HL-60 (cell line): ENCODE measurements at regions not wholly inside any gene's neighbourhood (a gene's known extent, or its start where the extent isn't known, plus 50 kb on each side); places are given as distances from the start of the nearest gene placed in this dataset.

Experiments
- DNase-seq, 2 experiments: peaks; one replicate each; pipeline ENCODE4 v3.0.0-alpha.2; 2010 to 2020; ENCODE audit warnings: low read depth in 1 of 2, low spot score in 1 of 2
- H3K27ac ChIP-seq: fragments of 250-450 bp; sonication (Bioruptor Pico); replicated peaks from 2 replicates; pipeline ENCODE4 v1.5.1; 2020; ENCODE audit warnings: mild to moderate bottlenecking, moderate library complexity
- H3K27me3 ChIP-seq: fragments of 250-450 bp; sonication (Bioruptor Pico); 2 replicates; pipeline ENCODE4 v1.5.1; 2021; ENCODE audit warnings: mild to moderate bottlenecking, moderate library complexity; ENCODE audit not compliant: insufficient read depth, poor library complexity, severe bottlenecking
- H3K4me3 ChIP-seq: replicated peaks from 2 replicates; pipeline ENCODE4 v1.5.1; 2011; ENCODE audit warnings: mild to moderate bottlenecking, control low read depth, low read length; ENCODE audit not compliant: insufficient read depth
- CTCF ChIP-seq: IDR thresholded peaks from one replicate; pipeline ENCODE4 v1.5.1; 2011; ENCODE audit warnings: low read length, control low read depth, inconsistent platforms; ENCODE audit not compliant: insufficient read depth
- GABPA ChIP-seq: IDR thresholded peaks from 2 replicates; pipeline ENCODE4 v1.6.1; 2012; ENCODE audit warnings: low read depth
- POLR2AphosphoS5 ChIP-seq: IDR thresholded peaks from 2 replicates; pipeline ENCODE4 v1.6.1; 2012; ENCODE audit warnings: low read depth
- REST ChIP-seq: IDR thresholded peaks from 2 replicates; pipeline ENCODE4 v1.6.1; 2012; ENCODE audit warnings: low read depth; ENCODE audit not compliant: insufficient replicate concordance
- SPI1 ChIP-seq: IDR thresholded peaks from 2 replicates; pipeline ENCODE4 v1.6.1; 2012; ENCODE audit warnings: low read depth, mild to moderate bottlenecking, borderline replicate concordance

- TF ChIP-seq CTCF: no peak
- no peak for TF ChIP-seq GABPA
- Histone ChIP-seq H3K4me3 (no peak overlapping the region), H3K27me3 (no peaks in the 10 kb centered on the region), H3K27ac (no peak overlapping the region)
- DNase-seq: no peak
Observed at GRCh38 chr6:126152372-126152745, 166.0 kb downstream of the TRMT11 start.

- H3K4me3 ChIP-seq: no peak overlapping the region
- no peak for DNase-seq
- H3K27ac ChIP-seq: no peak overlapping the region
- no peaks in the 10 kb centered on the region for H3K27me3 ChIP-seq
- TF ChIP-seq CTCF (no peak), GABPA (no peak), SPI1 (no peak), POLR2AphosphoS5 (no peak), REST (no peak)
Observed at GRCh38 chr6:126153661-126154060, 167.3 kb downstream of the TRMT11 start.

- TF ChIP-seq POLR2AphosphoS5 (no peak), GABPA (no peak), SPI1 (peak; percentile 95)
- no peak overlapping the region for H3K4me3 ChIP-seq
- no peak overlapping the region for H3K27ac ChIP-seq
- H3K27me3 ChIP-seq: no peaks in the 10 kb centered on the region
- DNase-seq: peak in 1 of 2 experiments; percentile 32
Observed at GRCh38 chr6:126156973-126157372, 170.6 kb downstream of the TRMT11 start.

- DNase-seq: no peak
- Histone ChIP-seq H3K27ac (no peak overlapping the region), H3K27me3 (no peaks in the 10 kb centered on the region), H3K4me3 (no peak overlapping the region)
- TF ChIP-seq GABPA: no peak
- TF ChIP-seq SPI1: no peak
- TF ChIP-seq POLR2AphosphoS5: no peak
- no peak for TF ChIP-seq CTCF
- TF ChIP-seq REST: no peak
Observed at GRCh38 chr6:126167726-126168125, 172.2 kb upstream of the CENPW start.

GRCh38 chr6:126170433-126170832 is 169.5 kb upstream of the CENPW start:
- no peak for DNase-seq
- TF ChIP-seq REST (no peak), SPI1 (no peak), POLR2AphosphoS5 (no peak), GABPA (no peak), CTCF (no peak)
- no peak overlapping the region for H3K27ac ChIP-seq
- H3K27me3 ChIP-seq: no peaks in the 10 kb centered on the region
- no peak overlapping the region for H3K4me3 ChIP-seq
